ENCODE measurements at regions not wholly inside any gene's neighbourhood (a gene's known extent, or its start where the extent isn't known, plus 50 kb on each side); places are given as distances from the start of the nearest gene placed in this dataset.

GRCh38 chr4:92182736-92183407 is 120.9 kb upstream of the GRID2 start:
- TF ChIP-seq, protein P1, sequence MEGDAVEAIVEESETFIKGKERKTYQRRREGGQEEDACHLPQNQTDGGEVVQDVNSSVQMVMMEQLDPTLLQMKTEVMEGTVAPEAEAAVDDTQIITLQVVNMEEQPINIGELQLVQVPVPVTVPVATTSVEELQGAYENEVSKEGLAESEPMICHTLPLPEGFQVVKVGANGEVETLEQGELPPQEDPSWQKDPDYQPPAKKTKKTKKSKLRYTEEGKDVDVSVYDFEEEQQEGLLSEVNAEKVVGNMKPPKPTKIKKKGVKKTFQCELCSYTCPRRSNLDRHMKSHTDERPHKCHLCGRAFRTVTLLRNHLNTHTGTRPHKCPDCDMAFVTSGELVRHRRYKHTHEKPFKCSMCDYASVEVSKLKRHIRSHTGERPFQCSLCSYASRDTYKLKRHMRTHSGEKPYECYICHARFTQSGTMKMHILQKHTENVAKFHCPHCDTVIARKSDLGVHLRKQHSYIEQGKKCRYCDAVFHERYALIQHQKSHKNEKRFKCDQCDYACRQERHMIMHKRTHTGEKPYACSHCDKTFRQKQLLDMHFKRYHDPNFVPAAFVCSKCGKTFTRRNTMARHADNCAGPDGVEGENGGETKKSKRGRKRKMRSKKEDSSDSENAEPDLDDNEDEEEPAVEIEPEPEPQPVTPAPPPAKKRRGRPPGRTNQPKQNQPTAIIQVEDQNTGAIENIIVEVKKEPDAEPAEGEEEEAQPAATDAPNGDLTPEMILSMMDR (conservative IDR thresholded peaks at IDR 0.05), result no peak
- no peak for TF ChIP-seq ZFX (IDR thresholded peaks at IDR 0.05)
- H3K27ac ChIP-seq, result no peak overlapping the region

- no peak overlapping the region for H3K27ac ChIP-seq
- TF ChIP-seq, protein P1 (conservative IDR thresholded peaks at IDR 0.05), result no peak
- no peak for TF ChIP-seq ZFX (IDR thresholded peaks at IDR 0.05)
Observed at GRCh38 chr4:92183825-92184224, 119.9 kb upstream of the GRID2 start.

- H3K27ac ChIP-seq, result no peak overlapping the region
- TF ChIP-seq, protein P1 (conservative IDR thresholded peaks at IDR 0.05), result no peak
- TF ChIP-seq ZFX (IDR thresholded peaks at IDR 0.05), result no peak
Observed at GRCh38 chr4:92184566-92184965, 119.2 kb upstream of the GRID2 start.

DNA sequence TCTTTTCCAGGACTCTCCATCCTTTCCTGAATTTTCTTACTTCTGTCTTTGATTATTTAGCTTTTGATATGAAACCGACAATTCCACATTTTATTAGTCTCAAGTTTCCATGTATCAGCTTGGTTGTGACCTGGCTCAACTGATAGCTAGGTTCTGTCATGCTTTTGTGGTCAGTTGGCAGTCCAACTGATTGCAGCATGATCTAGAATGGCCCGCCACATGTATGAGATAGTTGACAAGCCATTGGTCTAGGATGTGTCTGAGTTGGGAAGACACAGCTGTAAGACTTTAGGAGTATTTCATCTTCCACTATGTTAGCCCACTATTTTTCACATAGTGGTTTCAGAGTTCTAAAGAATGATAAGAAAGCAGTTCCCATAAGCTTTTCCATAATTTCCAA is 117.5 kb upstream of the GRID2 start:
- TF ChIP-seq ZFX (IDR thresholded peaks at IDR 0.05), result no peak
- TF ChIP-seq, protein P1 (conservative IDR thresholded peaks at IDR 0.05), result no peak
- no peak overlapping the region for H3K27ac ChIP-seq

GRCh38 chr4:92189146-92189545 is 114.6 kb upstream of the GRID2 start:
- no peak overlapping the region for H3K27ac ChIP-seq
- TF ChIP-seq ZFX (IDR thresholded peaks at IDR 0.05), result no peak
- TF ChIP-seq, protein P1 (conservative IDR thresholded peaks at IDR 0.05), result no peak

DNA sequence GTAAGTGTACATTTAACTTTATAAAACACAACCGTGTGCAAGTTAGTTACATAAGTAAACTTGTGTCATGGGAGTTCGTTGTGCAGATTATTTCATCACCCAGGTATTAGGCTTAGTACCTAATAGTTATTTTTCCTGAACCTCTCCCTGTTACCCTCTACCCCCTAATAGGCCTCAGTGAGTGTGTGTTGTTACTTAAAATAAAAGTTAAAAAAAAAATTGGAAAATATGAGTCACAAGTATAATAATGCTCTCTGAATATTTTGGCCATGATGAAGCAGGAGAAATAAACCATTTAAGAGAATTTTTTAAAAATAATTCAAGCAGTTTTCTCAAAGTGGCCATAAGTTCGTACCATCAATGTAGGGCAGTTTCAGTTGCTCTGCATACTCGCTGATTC is 105.1 kb upstream of the GRID2 start:
- TF ChIP-seq ZFX (IDR thresholded peaks at IDR 0.05), result no peak
- TF ChIP-seq, protein P1 (conservative IDR thresholded peaks at IDR 0.05), result no peak
- H3K27ac ChIP-seq, result no peak overlapping the region

DNA sequence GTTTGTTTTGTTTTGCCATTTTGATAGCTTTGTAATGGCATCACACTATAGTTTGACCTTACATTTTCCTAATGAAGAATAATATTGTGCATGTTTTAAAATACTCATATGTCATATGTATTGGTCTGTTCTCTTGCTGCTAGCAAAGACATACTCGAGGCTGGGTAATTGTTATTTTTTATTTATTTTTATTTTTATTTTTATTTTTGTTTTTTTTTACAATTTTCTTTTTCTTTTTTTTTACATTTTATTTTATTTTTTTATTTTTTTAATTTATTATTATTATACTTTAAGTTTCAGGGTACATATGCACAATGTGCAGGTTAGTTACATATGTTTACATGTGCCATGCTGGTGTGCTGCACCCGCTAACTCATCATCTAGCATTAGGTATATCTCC is 104.6 kb upstream of the GRID2 start:
- no peak for TF ChIP-seq ZFX (IDR thresholded peaks at IDR 0.05)
- TF ChIP-seq, protein P1 (conservative IDR thresholded peaks at IDR 0.05), result no peak
- no peak overlapping the region for H3K27ac ChIP-seq
